NCI-H748 (cell line): ENCODE measurements at regions not wholly inside any gene's neighbourhood (a gene's known extent, or its start where the extent isn't known, plus 50 kb on each side); places are given as distances from the start of the nearest gene placed in this dataset.
A peak's percentile ranks its signal among the peaks of the same experiment; 100 is the strongest.

Source experiments
- DNase-seq: peaks from one replicate; lab custom pipeline; 2025; ENCODE audit not compliant: unreplicated experiment; lab: John Stamatoyannopoulos, UW

DNA sequence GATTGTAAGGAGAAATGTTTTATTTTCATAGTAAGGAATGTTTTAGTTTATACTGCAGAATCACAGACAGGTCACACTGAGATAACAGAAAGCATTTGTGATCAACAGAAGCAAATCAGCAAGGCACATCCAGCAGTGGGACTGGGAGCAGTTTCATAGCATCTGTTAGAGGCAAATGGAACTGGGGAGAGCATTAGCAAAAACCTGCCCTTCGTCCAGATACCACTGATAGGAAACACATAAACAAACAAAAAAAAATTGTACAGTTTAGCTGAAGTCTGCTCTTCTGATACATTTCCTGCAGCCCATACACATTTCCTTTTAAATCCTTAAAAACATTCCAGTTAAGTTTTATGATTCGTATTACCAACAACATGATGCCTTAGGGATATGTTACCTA is 374.3 kb downstream of the PCDH7 start:
- DNase-seq = no peak

DNA sequence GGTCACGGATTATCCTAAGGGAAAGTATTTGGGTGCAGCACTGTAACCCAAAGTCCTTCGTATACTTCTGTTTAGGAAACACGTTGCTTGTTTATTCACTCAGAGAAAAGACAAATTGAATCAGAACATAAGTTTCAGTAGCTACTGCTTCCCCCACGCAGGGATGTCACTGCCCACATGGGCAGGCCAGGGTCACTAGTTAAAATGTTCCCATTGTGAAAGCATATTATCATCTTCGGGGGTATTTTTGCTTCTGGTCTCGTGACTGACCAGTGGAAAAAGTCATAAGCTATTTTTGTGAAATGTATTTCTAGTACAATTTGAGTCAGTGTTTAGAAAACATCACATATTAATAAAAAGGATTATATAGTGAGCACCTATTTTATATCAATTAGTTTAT is 377.8 kb downstream of the PCDH7 start:
- no peak for DNase-seq

DNA sequence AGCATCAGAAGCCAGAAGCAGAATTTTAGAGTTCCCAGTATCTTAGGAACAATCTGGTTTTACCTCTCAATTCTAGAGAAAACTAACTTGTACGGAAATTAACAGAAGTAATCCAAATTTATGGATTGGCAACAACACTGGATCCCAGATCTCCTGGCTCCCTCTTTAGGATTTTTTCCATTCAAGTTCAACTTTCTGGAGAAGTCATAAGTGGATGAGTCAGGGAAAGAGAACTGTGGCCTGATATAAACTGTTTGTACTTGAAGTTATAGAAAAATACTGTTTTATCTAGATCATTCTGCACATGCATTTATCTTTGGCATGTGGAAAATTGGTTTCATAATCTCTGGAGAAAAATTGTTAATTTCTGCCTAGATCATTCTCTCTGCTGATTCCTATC is 380.4 kb downstream of the PCDH7 start:
- no peak for DNase-seq

GRCh38 chr4:31104043-31104442 is 383.9 kb downstream of the PCDH7 start:
- DNase-seq = peak; percentile 73

DNA sequence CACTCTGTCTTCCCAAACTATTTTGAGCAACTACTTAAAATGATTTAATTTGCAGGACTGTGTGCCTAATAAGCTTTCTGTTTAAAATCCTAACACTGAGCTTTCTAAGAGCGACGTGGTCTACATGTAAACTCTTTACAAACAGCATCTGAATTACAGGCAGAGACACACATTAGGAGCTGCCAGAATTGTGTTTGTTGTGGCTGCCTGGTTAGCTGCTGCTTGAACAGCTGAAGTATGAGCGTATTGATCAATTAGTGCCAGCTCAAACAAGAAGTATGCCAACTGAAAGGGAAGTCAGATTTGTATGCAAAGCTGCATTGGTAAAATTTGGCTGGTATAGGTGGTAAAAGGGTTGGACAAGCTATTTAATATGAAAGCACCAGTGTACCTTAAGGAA is 384.4 kb downstream of the PCDH7 start:
- DNase-seq = peak; percentile 78

GRCh38 chr4:31106419-31106818 is 386.2 kb downstream of the PCDH7 start:
- DNase-seq = no peak

DNA sequence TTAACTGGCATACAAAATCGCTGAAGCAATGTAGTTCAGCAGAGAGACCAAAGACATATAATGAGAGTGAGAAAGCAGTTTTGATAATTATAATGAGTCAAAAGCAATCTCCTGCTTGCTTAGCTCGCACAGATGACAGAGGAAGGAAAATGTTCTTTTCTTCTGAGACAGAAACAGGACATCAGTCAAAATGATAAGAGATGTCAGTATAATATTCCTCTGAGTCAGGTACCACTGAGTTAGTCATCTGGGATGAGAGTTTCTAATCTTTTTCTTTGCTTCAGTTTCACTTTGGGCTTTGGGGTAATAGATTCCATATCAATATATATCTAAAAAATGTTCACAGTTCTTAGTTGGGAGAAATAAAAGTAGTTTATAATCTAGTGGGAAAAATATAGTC is 387.2 kb downstream of the PCDH7 start:
- no peak for DNase-seq

DNA sequence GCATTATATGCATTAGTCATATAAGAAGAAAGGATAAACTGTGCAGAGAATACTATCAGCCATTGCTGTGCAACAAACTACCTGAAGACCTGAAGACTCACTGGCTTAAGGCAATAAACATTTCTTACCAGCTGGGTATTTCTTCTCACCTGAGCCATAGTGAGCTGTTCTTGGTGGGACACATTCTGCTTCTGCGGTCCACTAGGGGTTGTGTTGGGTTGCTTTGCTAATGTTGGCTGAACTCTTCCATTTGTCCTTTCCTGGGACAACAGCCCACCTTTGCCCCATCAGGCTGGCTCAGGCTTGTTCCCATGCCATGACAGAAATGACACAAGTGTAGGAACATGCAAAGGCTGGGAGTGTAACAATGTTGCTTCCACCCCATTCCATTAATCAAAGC is 388.6 kb downstream of the PCDH7 start:
- DNase-seq = no peak

DNA sequence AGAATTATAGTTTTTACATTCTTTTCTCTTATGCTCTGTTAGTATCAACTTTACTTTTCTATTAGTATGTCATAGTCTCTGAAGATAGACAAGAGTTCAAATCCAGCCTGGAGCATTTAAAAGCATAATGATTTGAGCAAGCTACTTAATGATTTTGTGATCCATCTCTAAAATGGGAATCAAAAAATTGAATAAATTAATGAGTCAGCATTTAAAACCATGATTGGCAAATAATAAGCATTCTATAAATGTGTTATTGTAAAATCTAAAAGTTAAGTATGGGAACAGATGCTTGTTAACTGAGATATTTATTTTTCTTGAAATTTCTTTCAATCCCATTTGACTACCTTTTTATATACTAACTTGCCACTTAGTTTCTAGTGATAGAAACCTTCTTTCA is 391.6 kb downstream of the PCDH7 start:
- DNase-seq = no peak

GRCh38 chr4:31114816-31115215 is 394.6 kb downstream of the PCDH7 start:
- DNase-seq = no peak

GRCh38 chr4:31124008-31124585 is 403.9 kb downstream of the PCDH7 start:
- DNase-seq = no peak

- DNase-seq = no peak
Measured at GRCh38 chr4:31125061-31125460, 404.9 kb downstream of the PCDH7 start.

GRCh38 chr4:31125496-31125895 is 405.3 kb downstream of the PCDH7 start:
- no peak for DNase-seq

DNA sequence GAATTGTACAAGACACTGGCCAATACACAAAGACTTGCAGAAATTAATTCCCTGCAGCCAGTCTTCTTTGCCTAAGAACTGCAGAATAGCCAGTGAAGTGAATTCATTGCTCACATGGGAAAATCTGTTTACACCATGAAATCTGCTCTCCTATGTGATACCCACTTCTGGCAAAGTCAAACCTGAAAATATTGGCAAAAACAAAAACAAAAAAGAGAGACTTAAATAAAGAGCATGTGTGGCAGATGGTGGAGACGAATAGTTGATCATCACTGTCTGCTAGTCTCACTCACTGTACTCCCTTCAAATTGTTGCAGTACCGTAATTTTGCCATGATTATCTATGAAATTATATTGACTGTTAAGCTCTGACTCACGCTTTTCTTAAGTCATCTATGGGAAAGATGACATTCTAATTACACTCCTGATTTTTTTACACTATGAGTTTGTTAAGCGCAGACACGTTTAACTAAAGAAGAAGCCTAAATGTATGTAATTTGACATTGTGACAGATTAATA is 406.8 kb downstream of the PCDH7 start:
- DNase-seq = no peak

DNA sequence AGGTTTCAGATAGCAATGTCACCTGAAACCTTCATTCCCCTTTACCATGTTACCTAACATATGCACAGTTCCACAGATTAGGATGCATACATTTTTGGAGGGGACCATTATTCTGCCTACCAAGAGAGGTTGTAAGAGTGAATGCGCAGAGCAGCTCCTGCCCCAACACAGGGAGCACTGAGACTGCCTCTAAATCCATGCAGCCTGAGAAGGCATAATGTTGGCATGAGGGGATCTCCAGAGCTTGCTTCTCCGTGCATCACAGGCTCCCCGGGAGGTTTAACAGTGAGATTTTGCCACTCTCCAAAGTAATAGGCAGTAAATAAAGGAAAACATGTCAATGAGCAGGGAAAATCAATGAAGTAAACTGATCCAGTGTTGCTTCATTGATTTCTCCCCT is 410.8 kb downstream of the PCDH7 start:
- DNase-seq = no peak

DNA sequence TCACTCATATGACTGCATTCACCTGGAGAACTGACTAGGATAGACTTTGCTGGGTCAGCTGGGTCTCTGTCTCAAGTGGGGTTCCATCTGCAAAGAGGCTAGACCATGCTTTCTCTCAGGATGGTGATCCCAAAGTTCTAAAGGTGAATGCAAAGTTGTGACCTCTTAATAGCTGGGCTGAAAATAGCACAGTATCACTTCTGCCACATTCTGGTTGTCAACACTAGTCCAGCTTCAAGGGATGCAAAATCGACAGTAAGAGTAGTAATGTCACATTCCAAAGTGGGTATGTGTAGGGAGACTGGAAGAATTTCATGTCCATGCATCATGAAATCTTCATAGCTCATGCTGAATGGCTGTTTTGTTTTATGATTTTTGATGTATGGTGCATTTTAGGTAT is 414.6 kb downstream of the PCDH7 start:
- no peak for DNase-seq

- no peak for DNase-seq
Measured at GRCh38 chr4:31139767-31140166, 419.6 kb downstream of the PCDH7 start.

GRCh38 chr4:31141095-31141831 is 421.1 kb downstream of the PCDH7 start:
- DNase-seq = no peak

GRCh38 chr4:31141832-31142142 is 421.6 kb downstream of the PCDH7 start:
- no peak for DNase-seq

DNA sequence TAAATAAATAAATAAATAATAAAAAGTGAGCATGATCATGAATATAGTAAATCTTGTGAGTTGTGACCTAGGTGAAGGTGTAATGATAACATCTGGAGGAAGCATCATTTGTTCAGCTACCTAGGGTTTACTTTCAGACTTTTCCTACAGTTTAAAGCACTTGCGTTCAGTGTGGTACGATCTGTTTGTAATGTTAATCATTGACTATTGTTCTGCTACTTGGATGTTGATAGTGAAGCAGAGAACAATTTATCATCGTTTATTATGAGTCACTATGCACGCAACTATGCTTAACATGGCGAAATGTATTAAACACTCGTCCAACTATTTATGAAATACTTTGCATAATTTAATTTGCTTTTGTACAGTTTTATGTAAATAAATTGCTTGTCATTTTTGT is 426.2 kb downstream of the PCDH7 start:
- no peak for DNase-seq

DNA sequence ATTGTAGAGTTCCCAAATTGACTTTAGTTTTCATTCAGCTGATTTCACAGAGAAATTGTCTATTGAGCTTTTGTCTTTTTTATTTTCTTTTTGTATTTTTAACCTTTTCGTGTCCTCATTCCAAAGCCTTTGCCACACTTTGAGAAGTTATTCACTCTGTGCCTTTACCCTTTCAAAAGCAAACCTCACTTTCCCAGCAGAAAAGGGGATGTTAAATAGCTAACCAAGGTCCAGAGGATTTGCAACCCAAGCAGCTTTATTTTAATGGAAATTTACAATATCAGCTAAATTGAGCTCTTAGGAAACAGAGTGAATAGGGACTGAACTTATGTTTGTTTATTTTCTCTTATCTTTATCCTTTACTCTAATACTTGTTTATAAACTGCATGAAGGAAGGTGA is 428.8 kb downstream of the PCDH7 start:
- no peak for DNase-seq

GRCh38 chr4:31156221-31156620 is 436.1 kb downstream of the PCDH7 start:
- DNase-seq = no peak

DNA sequence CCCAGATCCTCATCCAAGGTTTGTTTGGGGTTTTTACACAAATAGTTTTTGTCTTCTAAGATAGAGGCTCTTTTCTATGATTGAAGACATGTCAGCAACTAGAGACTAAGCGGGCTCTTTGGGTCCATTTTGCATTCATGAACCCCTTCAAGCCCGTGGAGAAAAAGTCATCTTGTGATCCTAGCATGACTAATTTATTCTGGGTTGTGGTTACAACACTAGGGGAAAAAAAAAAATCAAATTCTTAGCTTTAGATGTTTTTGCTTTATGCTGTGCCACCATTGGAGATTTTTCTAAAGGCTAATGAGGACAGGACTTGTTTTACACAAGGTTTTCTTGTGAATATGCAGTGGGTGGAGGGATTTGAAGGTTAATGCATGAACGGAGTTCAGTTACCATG is 440.0 kb downstream of the PCDH7 start:
- DNase-seq = no peak
